DMS 273 treated with DMSO at 0.1 percent for 48 hours (cell line): ENCODE measurements at regions not wholly inside any gene's neighbourhood (a gene's known extent, or its start where the extent isn't known, plus 50 kb on each side); places are given as distances from the start of the nearest gene placed in this dataset.

ENCODE experiments used
- DNase-seq: peaks from one replicate; lab custom pipeline; 2025; lab: John Stamatoyannopoulos, UW

GRCh38 chr6:9942131-9942530 lies 472.7 kb downstream of the TFAP2A start:
- no peak for DNase-seq

DNA sequence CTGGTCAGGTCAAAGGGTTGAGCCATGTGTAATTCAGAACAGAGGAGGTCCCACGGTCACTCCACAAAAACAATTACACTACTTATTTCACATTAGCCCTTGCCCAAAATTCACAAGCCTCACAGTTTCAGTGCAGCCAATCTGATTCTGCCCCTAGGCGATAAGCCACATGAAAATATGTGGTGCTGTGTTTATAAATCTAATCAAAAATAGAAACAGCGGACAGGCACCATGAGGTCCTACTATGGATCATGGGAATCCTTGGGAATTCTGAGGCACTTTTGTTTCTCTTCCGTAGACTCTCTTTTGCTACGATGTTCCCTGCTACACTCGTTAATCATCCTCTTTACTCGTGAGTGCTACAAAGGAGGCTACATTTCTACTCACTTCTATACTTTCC lies 476.1 kb downstream of the TFAP2A start:
- DNase-seq = no peak

DNA sequence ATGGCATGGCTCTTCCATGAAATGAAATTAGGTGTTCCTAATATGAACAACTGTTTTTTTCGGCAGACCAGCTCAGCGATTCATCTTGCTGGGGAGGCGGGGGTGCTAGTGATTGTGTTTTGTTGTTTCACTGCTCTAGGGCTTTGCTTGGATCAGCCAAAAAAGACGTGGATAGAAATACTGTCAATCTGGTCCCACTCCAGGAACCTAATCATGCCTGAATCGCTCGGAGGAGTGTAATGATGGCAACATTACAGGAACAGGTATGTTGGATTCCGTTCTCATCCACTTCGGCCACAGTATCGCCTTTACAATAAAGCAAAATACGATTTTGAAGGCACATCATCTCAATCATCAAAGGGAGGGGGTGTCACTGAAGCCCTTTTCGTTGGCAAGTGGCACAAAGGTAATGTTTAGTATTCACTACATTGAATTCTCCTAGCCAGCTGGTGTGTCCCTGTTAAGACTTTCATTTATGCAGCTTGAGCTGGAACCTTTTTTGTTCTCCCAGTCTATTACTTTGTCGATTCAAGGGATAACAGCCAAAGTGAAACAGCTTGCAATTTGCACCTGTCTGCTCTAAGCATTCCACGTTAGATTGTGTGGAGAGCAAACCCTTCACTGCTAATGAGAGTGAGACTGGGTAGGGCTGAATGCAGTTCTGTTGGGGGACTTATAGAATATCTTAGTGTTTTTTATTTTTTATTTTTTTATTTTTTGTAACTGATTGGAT lies 477.7 kb downstream of the TFAP2A start:
- DNase-seq = no peak

DNA sequence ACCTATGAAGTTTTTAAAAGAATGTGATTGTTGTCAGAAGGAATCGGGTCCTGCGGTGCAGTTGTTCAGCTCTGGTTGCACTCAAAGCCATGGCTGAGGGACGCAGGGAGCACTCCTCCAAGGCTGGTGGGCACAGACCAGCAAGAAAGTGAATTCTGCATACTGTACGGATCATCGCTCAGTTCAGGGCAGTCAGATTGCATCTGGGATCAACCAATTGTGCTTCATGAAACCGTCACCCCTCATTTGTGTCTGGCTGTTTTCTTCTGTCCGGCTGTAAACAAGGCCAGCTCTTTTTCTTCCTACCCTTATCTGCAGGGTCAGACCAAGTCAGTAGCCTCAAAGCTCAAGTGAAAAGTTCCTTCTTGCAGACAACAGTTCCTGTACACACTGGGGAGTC lies 478.3 kb downstream of the TFAP2A start:
- no peak for DNase-seq

DNA sequence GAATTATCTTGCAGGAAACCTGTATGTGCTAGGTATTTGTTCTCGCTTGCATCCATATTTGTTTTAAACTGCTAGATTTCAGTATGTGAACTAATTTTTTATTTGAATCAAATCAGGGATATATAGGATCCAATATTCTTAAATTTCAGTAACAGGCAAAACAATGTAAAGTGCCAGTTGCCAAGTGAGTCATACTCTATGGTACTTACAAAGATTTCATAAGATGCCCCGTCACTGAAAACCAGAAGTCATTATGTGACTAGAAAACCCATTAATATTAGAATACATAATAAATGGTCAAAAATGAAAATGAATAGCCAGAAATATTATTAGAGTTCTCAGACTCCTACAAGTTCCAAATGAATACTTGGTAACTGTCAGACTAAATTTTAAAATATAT lies 481.2 kb downstream of the TFAP2A start:
- DNase-seq = no peak

- no peak for DNase-seq
Observed at GRCh38 chr6:9927275-9927674, 487.6 kb downstream of the TFAP2A start.

- no peak for DNase-seq
Observed at GRCh38 chr6:9924971-9925370, 489.9 kb downstream of the TFAP2A start.

- no peak for DNase-seq
Observed at GRCh38 chr6:9921366-9921765, 493.5 kb downstream of the TFAP2A start.

DNA sequence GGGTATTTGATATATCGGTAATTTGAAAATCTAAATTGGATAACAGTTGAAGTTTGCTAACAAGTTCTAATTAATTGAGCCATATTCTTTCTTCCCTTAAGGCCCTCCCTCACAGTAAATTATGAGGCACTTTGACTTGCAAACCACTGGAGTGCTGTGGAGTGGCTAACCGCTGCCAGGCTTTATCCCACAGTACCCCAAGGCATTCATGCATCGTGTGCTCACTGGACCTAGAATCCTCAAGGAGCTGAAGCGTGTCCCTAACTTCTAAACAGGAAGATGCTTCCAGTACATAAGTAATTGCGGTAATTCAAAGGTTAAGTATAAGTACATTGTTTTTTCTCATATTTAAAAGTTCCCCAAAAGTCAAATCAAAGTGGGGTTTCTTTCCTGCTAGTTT lies 499.9 kb downstream of the TFAP2A start:
- DNase-seq = no peak

DNA sequence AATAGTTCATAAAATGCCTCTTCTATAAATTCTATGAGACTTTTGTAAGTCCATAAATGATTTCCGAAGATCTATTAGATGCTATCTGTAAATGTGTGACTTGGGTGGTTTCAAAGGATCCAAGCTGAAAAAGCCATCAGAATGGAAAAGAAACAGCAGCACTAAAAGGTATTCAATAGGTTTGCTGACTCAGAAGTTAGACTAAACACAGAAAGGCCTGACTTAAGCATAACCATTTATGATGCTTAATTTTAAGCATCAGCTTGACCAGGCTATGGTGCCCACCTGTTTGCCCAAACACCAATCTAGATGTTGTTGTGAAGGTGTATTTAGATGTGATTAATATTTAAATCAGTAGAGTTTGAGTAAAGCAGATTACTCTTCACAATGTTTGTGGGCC lies 513.5 kb downstream of the TFAP2A start:
- DNase-seq = no peak

GRCh38 chr6:9896806-9897205 lies 518.1 kb downstream of the TFAP2A start:
- DNase-seq = no peak

DNA sequence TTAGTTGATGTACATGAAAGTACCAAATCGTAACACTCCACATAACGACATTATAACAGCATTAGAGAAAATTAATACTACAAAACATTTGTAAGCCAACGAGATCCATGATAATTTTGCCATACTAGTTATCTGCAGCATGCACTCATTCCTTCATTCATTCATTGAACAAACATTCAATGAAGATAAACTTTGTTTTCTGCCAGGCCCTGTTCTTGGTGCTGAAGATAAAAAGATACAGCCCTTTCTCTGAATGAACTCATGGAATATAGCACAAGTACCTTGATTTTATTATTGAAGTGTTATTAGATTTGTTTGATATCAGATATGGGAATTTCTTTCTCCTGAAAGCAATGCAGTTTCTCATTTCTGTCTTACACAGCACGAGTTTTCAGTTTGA lies 524.0 kb downstream of the TFAP2A start:
- DNase-seq = no peak

DNA sequence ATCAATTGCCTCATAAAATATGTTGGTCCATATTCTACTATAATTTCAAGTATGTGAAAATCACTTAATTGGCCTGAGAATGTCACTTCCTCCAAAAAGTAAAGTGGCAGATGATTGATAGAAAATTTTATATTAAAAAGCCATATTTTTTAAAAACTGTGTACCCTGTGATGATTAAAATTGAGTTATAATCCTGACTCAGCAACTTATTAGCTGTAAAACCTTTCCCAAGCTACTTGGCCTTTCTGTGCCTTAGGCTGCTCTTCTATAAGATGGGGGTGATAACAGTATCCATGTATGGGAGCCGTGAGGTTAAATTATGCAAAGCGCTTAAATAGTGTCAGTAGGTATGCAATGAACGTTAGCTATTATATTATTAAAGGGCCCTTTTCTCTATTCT lies 524.4 kb downstream of the TFAP2A start:
- no peak for DNase-seq

DNA sequence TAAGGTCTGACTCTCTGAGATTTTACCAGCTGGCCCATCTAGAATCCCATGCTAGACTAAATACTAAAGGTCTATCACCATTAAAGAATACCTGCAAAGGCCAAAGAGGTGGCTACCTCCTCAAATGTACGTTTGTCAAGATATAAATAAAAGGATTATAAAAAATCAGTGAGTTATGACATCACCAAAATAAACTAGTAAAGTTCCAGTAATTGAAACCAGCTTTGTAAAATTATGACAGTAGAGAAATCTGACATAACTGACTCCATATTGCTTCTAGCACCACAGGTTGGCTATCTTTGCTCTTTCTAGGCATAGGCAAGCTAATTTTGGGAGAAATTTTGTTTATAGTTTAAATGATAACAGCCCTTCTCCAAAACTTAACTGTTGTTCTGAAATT lies 536.3 kb downstream of the TFAP2A start:
- no peak for DNase-seq

DNA sequence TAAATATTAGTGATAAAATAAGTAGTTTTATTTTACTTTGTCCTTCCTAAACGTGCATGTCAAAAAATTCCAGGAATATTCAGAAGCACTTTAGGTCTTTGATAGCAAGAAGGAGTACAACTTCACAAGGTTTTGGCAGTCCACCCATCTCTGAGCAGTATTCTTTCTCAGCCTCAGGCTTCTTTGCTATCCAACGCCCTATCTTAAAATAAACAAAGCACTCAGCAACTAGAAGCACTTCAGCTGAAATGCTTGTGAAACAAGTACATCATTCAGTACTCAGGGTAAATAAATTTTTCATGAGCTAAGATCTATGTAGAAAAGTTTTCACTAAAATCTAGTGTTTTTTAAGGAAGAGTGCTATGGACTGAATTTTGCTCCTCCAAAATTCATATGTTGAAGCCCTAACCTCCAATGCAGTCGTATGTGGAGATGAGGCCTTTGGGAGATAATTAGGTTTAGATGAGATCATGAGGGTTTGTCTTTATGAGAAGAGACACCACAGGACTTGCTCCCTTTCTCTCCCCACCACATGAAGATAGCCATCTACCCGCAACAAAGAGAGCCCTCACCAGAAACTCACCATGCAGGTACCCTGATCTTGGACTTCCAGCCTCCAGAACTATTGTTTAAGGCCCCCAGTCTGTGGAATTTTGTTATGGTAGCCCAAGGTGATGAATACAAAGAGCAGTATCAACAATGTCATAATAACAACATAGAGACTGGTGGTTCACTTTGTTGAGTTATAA lies 539.1 kb downstream of the TFAP2A start:
- DNase-seq = no peak

GRCh38 chr6:9862603-9863167 lies 552.2 kb downstream of the TFAP2A start:
- DNase-seq = no peak

DNA sequence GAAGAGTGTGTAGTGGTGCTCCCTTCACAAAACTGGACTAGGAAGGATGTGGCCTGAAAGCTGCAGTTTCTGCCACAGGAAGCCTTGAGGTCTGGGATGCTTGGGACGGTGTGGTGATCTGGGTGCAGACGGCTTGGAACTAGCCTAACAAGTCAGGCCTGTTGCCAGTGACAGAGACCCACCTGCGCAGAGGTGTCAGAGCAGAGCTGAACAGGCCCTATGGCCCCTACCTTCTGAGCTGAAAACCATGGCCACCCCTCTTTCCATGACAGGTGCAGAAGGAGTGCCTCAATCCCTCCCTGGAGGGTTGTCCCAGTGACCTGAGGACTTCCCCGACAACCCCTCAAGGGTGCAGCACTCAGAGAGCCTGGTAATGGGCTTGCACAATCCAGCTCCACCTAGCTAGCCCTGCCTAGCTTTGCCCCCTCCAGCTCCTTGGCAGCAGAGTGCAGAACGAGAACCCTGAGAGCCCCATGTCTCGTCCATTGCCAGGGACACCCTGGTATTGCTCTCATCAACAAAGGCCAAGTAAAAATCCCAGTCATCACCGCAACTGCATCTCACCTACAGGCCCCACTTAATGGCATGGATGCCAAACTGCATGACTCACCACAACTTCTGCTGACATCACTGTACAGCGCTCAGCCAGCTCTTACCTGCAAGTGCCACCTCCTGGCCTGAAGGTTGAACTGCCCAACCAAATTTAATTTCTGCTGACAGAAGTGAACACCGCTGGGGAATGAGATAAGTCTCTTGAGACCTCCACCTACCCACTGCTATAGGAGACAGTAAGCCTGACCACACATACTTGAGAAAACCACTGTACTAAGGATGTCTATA lies 563.1 kb downstream of the TFAP2A start:
- no peak for DNase-seq

DNA sequence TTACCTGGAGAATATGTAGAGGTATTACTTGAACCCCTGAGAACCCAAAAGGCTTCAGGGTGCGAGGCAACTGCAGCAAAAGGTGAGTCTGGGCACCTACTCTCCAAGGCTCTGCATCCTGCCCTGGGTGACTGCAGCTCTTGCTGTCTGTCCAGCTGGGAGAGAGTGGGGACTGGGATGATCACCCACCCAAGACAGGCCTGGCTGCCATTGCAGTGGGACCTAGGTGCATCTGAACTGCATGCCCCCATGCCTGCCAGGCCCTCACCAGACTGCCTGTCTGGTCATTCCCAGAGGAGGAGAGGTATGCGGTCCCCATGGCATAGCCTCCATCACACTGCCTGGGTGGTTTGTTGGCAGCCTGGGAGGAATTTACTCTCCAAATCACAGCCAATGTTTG lies 563.9 kb downstream of the TFAP2A start:
- DNase-seq = no peak

GRCh38 chr6:9848094-9848493 lies 566.8 kb downstream of the TFAP2A start:
- DNase-seq = no peak

DNA sequence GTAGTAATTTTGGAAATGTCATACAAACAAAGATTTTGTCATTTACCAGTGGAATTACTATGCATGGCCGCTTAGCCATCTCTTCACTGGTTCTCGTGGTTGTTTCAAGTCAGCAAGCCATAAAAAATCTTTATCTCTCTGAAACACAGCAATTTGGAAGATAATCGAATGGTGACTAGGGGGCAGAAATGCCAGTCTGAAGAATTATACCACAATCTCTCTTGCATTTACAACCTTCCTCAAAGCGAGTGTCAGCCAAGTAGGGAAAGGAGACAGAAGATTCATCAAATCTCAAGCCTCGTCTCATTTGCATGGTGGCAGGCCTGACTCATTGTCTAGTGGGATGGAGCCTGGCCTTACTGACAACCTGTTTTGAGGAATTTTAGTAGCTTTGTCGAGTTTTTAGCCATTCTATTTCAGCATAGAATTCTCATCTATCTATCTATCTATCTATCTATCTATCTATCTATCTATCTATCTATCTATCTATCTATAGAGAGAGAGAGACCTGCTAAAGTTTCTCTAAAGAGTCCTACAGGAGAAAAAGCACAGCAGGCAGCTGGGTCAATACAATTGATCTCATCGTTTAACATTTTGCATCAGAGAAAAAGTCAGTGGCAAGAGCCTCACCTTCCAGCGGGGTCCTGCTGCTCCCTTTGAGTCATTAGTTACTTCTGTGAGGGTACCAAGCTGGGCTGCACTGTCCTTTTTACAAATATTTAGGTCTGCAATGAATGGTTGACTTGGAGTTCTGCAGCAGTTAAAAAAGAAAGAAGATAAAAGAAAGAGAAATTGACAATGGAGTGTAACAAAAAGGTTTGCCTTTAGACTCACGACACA lies 572.8 kb downstream of the TFAP2A start:
- DNase-seq = no peak

DNA sequence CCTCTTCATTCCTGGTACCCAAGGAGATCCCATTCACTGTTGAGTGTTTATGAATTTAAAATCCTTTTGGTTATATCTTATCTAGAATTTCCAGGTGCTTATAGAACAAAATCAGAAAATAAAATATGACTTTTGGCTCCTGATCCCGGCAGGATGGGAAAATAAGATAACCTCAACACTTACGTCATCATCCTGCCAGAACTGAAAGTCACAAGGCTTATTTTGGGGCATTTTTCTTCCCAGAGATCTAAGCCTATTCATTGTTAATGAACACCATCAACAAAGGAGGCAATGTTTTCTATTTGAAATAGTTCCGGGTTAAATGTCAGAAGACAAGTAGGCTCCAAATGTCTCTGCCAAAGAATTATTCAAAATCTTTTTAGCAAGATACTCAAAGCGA lies 580.6 kb downstream of the TFAP2A start:
- no peak for DNase-seq

DNA sequence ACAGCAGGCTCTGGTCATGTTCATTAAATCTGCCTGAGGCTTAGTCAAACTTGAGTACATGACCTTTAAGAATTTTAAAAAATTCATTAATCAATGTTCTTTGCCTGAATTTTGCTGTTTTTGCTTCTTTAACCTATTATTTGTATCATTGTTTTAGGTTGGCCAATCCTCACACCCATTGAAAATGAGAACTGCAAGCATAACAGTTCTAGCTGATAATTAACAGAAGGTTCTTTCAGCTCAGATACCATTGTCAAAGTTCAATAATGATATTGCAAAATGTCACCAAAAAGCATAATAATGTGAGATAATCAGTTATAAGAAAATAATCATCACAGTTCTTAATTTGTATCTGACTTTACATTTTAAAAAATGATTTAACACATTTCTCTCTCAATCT lies 583.1 kb downstream of the TFAP2A start:
- no peak for DNase-seq
